ENCODE measurements at regions not wholly inside any gene's neighbourhood (a gene's known extent, or its start where the extent isn't known, plus 50 kb on each side); places are given as distances from the start of the nearest gene placed in this dataset.

GRCh38 chr2:199199797-199200196, 257.9 kb downstream of the SATB2 start:
- no peaks in the 10 kb centered on the region for H3K9me3 ChIP-seq
- no peak overlapping the region for H3K4me3 ChIP-seq
- no peaks in the 10 kb centered on the region for H3K27me3 ChIP-seq (replicated peaks; ENCODE audit: insufficient read depth)
- ATAC-seq (ENCODE audit: insufficient number of reproducible peaks, low FRiP score, low read depth): no peak
- H3K36me3 ChIP-seq: no peaks in the 10 kb centered on the region
- TF ChIP-seq CTCF (IDR thresholded peaks at IDR 0.05): no peak
- no peak overlapping the region for H3K27ac ChIP-seq
- no peak for DNase-seq (ENCODE audit: low spot score)
- H3K4me1 ChIP-seq (ENCODE audit: control insufficient read depth in 1 of 2, low read depth in 2 of 2): no peaks in the 10 kb centered on the region

GRCh38 chr2:199197448-199197847, 260.3 kb downstream of the SATB2 start:
- Histone ChIP-seq H3K9me3 (no peaks in the 10 kb centered on the region), H3K27ac (no peak overlapping the region), H3K4me1 (ENCODE audit: control insufficient read depth in 1 of 2, low read depth in 2 of 2) (no peaks in the 10 kb centered on the region), H3K4me3 (no peak overlapping the region), H3K36me3 (no peaks in the 10 kb centered on the region), H3K27me3 (replicated peaks; ENCODE audit: insufficient read depth) (no peaks in the 10 kb centered on the region)
- no peak for ATAC-seq (ENCODE audit: insufficient number of reproducible peaks, low FRiP score, low read depth)
- DNase-seq (ENCODE audit: low spot score): no peak
- no peak for TF ChIP-seq CTCF (IDR thresholded peaks at IDR 0.05)

- Histone ChIP-seq H3K27me3 (replicated peaks; ENCODE audit: insufficient read depth) (no peaks in the 10 kb centered on the region), H3K27ac (no peak overlapping the region), H3K4me1 (ENCODE audit: control insufficient read depth in 1 of 2, low read depth in 2 of 2) (no peaks in the 10 kb centered on the region), H3K9me3 (no peaks in the 10 kb centered on the region), H3K36me3 (no peaks in the 10 kb centered on the region), H3K4me3 (no peak overlapping the region)
- ATAC-seq (ENCODE audit: insufficient number of reproducible peaks, low FRiP score, low read depth): no peak
- DNase-seq (ENCODE audit: low spot score): no peak
- no peak for TF ChIP-seq CTCF (IDR thresholded peaks at IDR 0.05)
These were observed 261.1 kb downstream of the SATB2 start for GRCh38 chr2:199196686-199197085.

- no peak overlapping the region for H3K27ac ChIP-seq
- no peak for ATAC-seq (ENCODE audit: insufficient number of reproducible peaks, low FRiP score, low read depth)
These were observed 261.7 kb downstream of the SATB2 start for GRCh38 chr2:199195927-199196502.

GRCh38 chr2:199191461-199191860, 266.3 kb downstream of the SATB2 start:
- TF ChIP-seq CTCF (IDR thresholded peaks at IDR 0.05): no peak
- no peak overlapping the region for H3K4me3 ChIP-seq
- H3K4me1 ChIP-seq (ENCODE audit: control insufficient read depth in 1 of 2, low read depth in 2 of 2): no peaks in the 10 kb centered on the region
- no peaks in the 10 kb centered on the region for H3K9me3 ChIP-seq
- no peak for DNase-seq (ENCODE audit: low spot score)
- no peak for ATAC-seq (ENCODE audit: insufficient number of reproducible peaks, low FRiP score, low read depth)
- no peak overlapping the region for H3K27ac ChIP-seq
- no peaks in the 10 kb centered on the region for H3K36me3 ChIP-seq
- H3K27me3 ChIP-seq (replicated peaks; ENCODE audit: insufficient read depth): no peaks in the 10 kb centered on the region

More at GRCh38 chr2:199195927-199196502, 261.7 kb downstream of the SATB2 start:
- TF ChIP-seq CTCF (IDR thresholded peaks at IDR 0.05): no peak
- Histone ChIP-seq H3K9me3 (no peaks in the 10 kb centered on the region), H3K36me3 (no peaks in the 10 kb centered on the region), H3K4me3 (no peak overlapping the region), H3K4me1 (ENCODE audit: control insufficient read depth in 1 of 2, low read depth in 2 of 2) (no peaks in the 10 kb centered on the region), H3K27me3 (replicated peaks; ENCODE audit: insufficient read depth) (no peaks in the 10 kb centered on the region)
- DNase-seq (ENCODE audit: low spot score): no peak
